WTC11 (cell line): ENCODE measurements at regions not wholly inside any gene's neighbourhood (a gene's known extent, or its start where the extent isn't known, plus 50 kb on each side); places are given as distances from the start of the nearest gene placed in this dataset.

Source experiments
- CTCF ChIP-seq: fragments of 200-600 bp; IDR thresholded peaks from 2 replicates; pipeline ENCODE4 v1.8.0; 2022; ENCODE audit warnings: antibody characterized with exemption
- EMX1 ChIP-seq: fragments of 250-450 bp; sonication (Bioruptor Pico); IDR thresholded peaks from 2 replicates; pipeline ENCODE4 v1.8.0; 2021; ENCODE audit warnings: mild to moderate bottlenecking
- FOXJ3 ChIP-seq: sonication (generic); formaldehyde crosslinking; IDR thresholded peaks from 2 replicates; pipeline ENCODE4 v1.9.0; 2021; ENCODE audit warnings: missing genetic modification reagents, mild to moderate bottlenecking, borderline replicate concordance
- FOXP1 ChIP-seq: sonication (generic); formaldehyde crosslinking; IDR thresholded peaks from 2 replicates; pipeline ENCODE4 v1.8.0; 2022; ENCODE audit warnings: missing genetic modification reagents, mild to moderate bottlenecking, moderate library complexity, borderline replicate concordance
- NR2C2 ChIP-seq: sonication (generic); formaldehyde crosslinking; IDR thresholded peaks from 2 replicates; pipeline ENCODE4 v1.8.0; 2022; ENCODE audit warnings: mild to moderate bottlenecking, missing genetic modification reagents
- ZBTB21 ChIP-seq: sonication (generic); formaldehyde crosslinking; IDR thresholded peaks from 2 replicates; pipeline ENCODE4 v1.8.1; 2023; ENCODE audit warnings: mild to moderate bottlenecking, missing genetic modification reagents, borderline replicate concordance
- ZNF138 ChIP-seq: sonication (generic); formaldehyde crosslinking; conservative IDR thresholded peaks from 2 replicates; pipeline ENCODE4 v1.8.1; 2022; ENCODE audit warnings: mild to moderate bottlenecking, moderate library complexity, missing genetic modification reagents

- TF ChIP-seq CTCF (no peak), FOXJ3 (no peak), ZNF138 (CRISPR knock-in tag) (no peak), ZBTB21 (CRISPR knock-in tag) (no peak), EMX1 (CRISPR knock-in tag) (no peak), FOXP1 (CRISPR knock-in tag) (no peak), NR2C2 (CRISPR knock-in tag) (no peak)
Measured at GRCh38 chr5:144567421-144567780, 396.7 kb downstream of the KCTD16 start.
